ENCODE measurements at regions not wholly inside any gene's neighbourhood (a gene's known extent, or its start where the extent isn't known, plus 50 kb on each side); places are given as distances from the start of the nearest gene placed in this dataset.

DNA sequence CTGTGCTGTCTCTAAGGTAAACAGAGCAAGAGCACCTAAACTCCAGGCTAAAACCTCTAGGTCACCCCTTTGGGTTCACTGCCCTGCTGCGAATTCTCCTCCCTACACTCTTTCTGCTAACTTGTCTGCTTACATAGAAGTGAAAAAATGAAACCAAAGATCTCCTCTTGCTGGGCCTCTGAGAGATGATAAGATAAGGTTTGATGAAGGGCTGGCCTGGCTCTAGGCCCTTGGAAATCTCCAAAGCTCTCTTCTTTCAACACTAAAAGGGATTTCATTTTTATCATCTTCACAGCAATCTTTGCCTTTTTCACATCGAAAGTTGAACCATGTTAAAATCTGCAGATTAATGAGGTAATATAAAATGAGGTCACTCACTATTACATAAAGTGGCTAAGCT, 450.8 kb upstream of the TLE4 start:
- no peak for TF ChIP-seq POLR2A (IDR thresholded peaks at IDR 0.05)
- TF ChIP-seq, protein P1, sequence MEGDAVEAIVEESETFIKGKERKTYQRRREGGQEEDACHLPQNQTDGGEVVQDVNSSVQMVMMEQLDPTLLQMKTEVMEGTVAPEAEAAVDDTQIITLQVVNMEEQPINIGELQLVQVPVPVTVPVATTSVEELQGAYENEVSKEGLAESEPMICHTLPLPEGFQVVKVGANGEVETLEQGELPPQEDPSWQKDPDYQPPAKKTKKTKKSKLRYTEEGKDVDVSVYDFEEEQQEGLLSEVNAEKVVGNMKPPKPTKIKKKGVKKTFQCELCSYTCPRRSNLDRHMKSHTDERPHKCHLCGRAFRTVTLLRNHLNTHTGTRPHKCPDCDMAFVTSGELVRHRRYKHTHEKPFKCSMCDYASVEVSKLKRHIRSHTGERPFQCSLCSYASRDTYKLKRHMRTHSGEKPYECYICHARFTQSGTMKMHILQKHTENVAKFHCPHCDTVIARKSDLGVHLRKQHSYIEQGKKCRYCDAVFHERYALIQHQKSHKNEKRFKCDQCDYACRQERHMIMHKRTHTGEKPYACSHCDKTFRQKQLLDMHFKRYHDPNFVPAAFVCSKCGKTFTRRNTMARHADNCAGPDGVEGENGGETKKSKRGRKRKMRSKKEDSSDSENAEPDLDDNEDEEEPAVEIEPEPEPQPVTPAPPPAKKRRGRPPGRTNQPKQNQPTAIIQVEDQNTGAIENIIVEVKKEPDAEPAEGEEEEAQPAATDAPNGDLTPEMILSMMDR (IDR thresholded peaks at IDR 0.05), result no peak

Measured in testis (tissue), 2 donors.